K562 (cell line): ENCODE measurements at regions not wholly inside any gene's neighbourhood (a gene's known extent, or its start where the extent isn't known, plus 50 kb on each side); places are given as distances from the start of the nearest gene placed in this dataset.

Experiments used
- ATAC-seq: fragments of 200-7000 bp; cut with Tn5 transposase; 3 replicates; pipeline ENCODE4 v1.9.1; 2020; ENCODE audit warnings: moderate library complexity
- BruUV-seq: library from RNA; stranded (reverse); fragments of 400-500 nt; replicated peaks from 2 replicates; lab custom pipeline; 2021; lab: Mats Ljungman, UMichigan
- CTCF ChIA-PET: fragments of 300-600 bp; formaldehyde crosslinking; extraction: SDS; loops from one replicate; lab custom pipeline; 2021; ENCODE audit warnings: low intra/inter-chr PET ratio; lab: Yijun Ruan, JAX
- POLR2A ChIA-PET: fragments of 300-600, 350-650 bp; sonication (Branson Sonifier 250); formaldehyde crosslinking; extraction: SDS; loops from one replicate; lab custom pipeline; 2021; ENCODE audit warnings: antibody characterized with exemption, inconsistent platforms; lab: Yijun Ruan, JAX
- DNase-seq, 4 experiments: peaks; one replicate each; pipeline versions ENCODE4 v3.0.0 to v3.0.0-alpha.2; 2011 to 2018; ENCODE audit warnings: low spot score in 3 of 4, mixed read lengths in 3 of 4; ENCODE audit errors: extremely low read depth in 1 of 4
- FAIRE-seq: peaks from 2 replicates; lab custom pipeline; 2011; peaks lifted over from hg19 to GRCh38; lab: Jason Lieb, UNC
- H2AFZ ChIP-seq: 2 replicates; pipeline ENCODE4 v1.6.0; 2011; ENCODE audit warnings: low read depth, low read length, control low read depth, inconsistent platforms
- H3K27ac ChIP-seq: fragments of 200-600 bp; 3 replicates; pipeline ENCODE4 v1.8.0; 2011; ENCODE audit warnings: low read depth, mild to moderate bottlenecking, control low read depth, inconsistent platforms, low read length, moderate library complexity, mixed read lengths; ENCODE audit errors: extremely low read depth
- H3K27me3 ChIP-seq, 2 experiments: fragments of 300-600 bp in 1 of 2; 2 replicates in 1 of 2; 3 replicates in 1 of 2; pipeline versions ENCODE4 v1.6.0 to v1.8.0; 2011; ENCODE audit warnings: inconsistent platforms in 2 of 2, low read length in 2 of 2, mild to moderate bottlenecking in 1 of 2, mixed read lengths in 1 of 2, moderate library complexity in 1 of 2; ENCODE audit not compliant: control insufficient read depth in 2 of 2, insufficient read depth in 2 of 2
- H3K36me3 ChIP-seq: fragments of 300-600 bp; 3 replicates; pipeline ENCODE4 v1.8.0; 2011; ENCODE audit warnings: mild to moderate bottlenecking, low read length, inconsistent platforms; ENCODE audit not compliant: control insufficient read depth, insufficient read depth
- H3K4me1 ChIP-seq, 2 experiments: fragments of 200-600 bp in 1 of 2; replicated peaks in 1 of 2; 2 replicates in 1 of 2; 3 replicates in 1 of 2; pipeline versions ENCODE4 v1.5.1 to v1.8.0; 2011; ENCODE audit warnings: inconsistent platforms in 2 of 2, low read length in 2 of 2, mild to moderate bottlenecking in 1 of 2, mixed read lengths in 1 of 2, moderate library complexity in 1 of 2; ENCODE audit not compliant: control insufficient read depth in 2 of 2, insufficient read depth in 2 of 2
- H3K4me2 ChIP-seq: 2 replicates; pipeline ENCODE4 v1.6.1; 2011; ENCODE audit warnings: low read length, control low read depth, inconsistent platforms, mixed read lengths; ENCODE audit not compliant: insufficient read depth
- H3K4me3 ChIP-seq: fragments of 200-600 bp; sonication (generic), shearing (Covaris generic); 2 replicates; pipeline ENCODE4 v1.5.1; 2016; ENCODE audit warnings: control low read depth, inconsistent platforms
- H3K79me2 ChIP-seq: fragments of 200-600 bp; 3 replicates; pipeline ENCODE4 v1.8.0; 2011; ENCODE audit warnings: low read length, inconsistent platforms; ENCODE audit not compliant: control insufficient read depth, insufficient read depth
- H3K9ac ChIP-seq, 2 experiments: 2 replicates each; pipeline versions ENCODE4 v1.6.0 to v1.6.1; 2011; ENCODE audit warnings: low read depth in 2 of 2, low read length in 2 of 2, control low read depth in 1 of 2, inconsistent platforms in 1 of 2, mild to moderate bottlenecking in 1 of 2, mixed read lengths in 1 of 2; ENCODE audit not compliant: insufficient read depth in 1 of 2
- H3K9me1 ChIP-seq: one replicate; pipeline ENCODE4 v1.6.0; 2011; ENCODE audit warnings: inconsistent platforms, mild to moderate bottlenecking, low read length, moderate library complexity; ENCODE audit not compliant: control insufficient read depth, insufficient read depth
- H3K9me3 ChIP-seq: replicated peaks from 2 replicates; pipeline ENCODE4 v1.5.1; 2011; ENCODE audit warnings: low read depth, low read length, inconsistent platforms; ENCODE audit not compliant: control insufficient read depth, insufficient read depth
- H4K20me1 ChIP-seq: replicated peaks from 2 replicates; pipeline ENCODE4 v1.6.1; 2011; ENCODE audit warnings: low read length, inconsistent platforms, mixed read lengths; ENCODE audit not compliant: control insufficient read depth, insufficient read depth
- BHLHE40 ChIP-seq: IDR thresholded peaks from 2 replicates; pipeline ENCODE4 v1.6.1; 2011; ENCODE audit warnings: low read length, improper control_type of control experiment
- CREBBP ChIP-seq: IDR thresholded peaks from one replicate; pipeline ENCODE4 v1.6.1; 2012; ENCODE audit warnings: low read depth, mild to moderate bottlenecking, control low read depth, inconsistent platforms, low read length
- ELF2 ChIP-seq: fragments of 250-450 bp; sonication (Bioruptor Pico); IDR thresholded peaks from 2 replicates; pipeline ENCODE4 v1.5.0; 2021; ENCODE audit warnings: mild to moderate bottlenecking
- LEF1 ChIP-seq: fragments of 450-650 bp; IDR thresholded peaks from 2 replicates; pipeline ENCODE4 v1.6.1; 2016; ENCODE audit warnings: mild to moderate bottlenecking
- NCOA2 ChIP-seq, 2 experiments: fragments of 450-650 bp; IDR thresholded peaks; 2 replicates each; pipeline ENCODE4 v1.6.1; 2018; ENCODE audit warnings: mild to moderate bottlenecking in 2 of 2, moderate library complexity in 1 of 2; ENCODE audit not compliant: partially characterized antibody in 2 of 2
- PTTG1 ChIP-seq: fragments of 450-650 bp; IDR thresholded peaks from 2 replicates; pipeline ENCODE4 v1.6.1; 2016; ENCODE audit warnings: low read depth, mild to moderate bottlenecking, missing genetic modification characterization, missing compliant biosample characterization
- RFX1 ChIP-seq: fragments of 450-650 bp; IDR thresholded peaks from 2 replicates; pipeline ENCODE4 v1.6.1; 2016; ENCODE audit warnings: mild to moderate bottlenecking, moderate library complexity
- SETDB1 ChIP-seq: IDR thresholded peaks from one replicate; pipeline ENCODE4 v1.6.1; 2012; ENCODE audit warnings: low read length, control low read depth, inconsistent platforms
- SIRT6 ChIP-seq: IDR thresholded peaks from one replicate; pipeline ENCODE4 v1.6.1; 2012; ENCODE audit warnings: low read depth, mild to moderate bottlenecking, control low read depth, inconsistent platforms, low read length, moderate library complexity
- SMARCE1 ChIP-seq: fragments of 450-650 bp; IDR thresholded peaks from 2 replicates; pipeline ENCODE4 v1.7.1; 2016; ENCODE audit warnings: mild to moderate bottlenecking
- TBP ChIP-seq: optimal IDR thresholded peaks from 2 replicates; pipeline ENCODE3; 2011; ENCODE audit warnings: low read depth, low read length, improper control_type of control experiment
- TCFL5 ChIP-seq: fragments of 250-450 bp; sonication (Bioruptor Pico); conservative IDR thresholded peaks from 2 replicates; pipeline ENCODE4 v1.6.1; 2021; ENCODE audit warnings: mild to moderate bottlenecking, moderate library complexity, matching md5 sums
- WGBS: fragments of 100-300 bp; shearing (Covaris generic); methylation state at CpG from one replicate; pipeline ENCODE4 v1.1.6; 2016; ENCODE audit warnings: low coverage, mixed read lengths; ENCODE audit not compliant: insufficient coverage; ENCODE audit errors: missing lambda C conversion rate; 5-methylcytosine and 5-hydroxymethylcytosine counted together
- in situ Hi-C: fragments of 300-500 bp; cut with MboI; formaldehyde crosslinking; loops from 4 replicates; pipeline ENCODE4 v1.15.0; 2018; ENCODE audit warnings: inconsistent platforms, mixed read lengths
- intact Hi-C: fragments of 100-400 bp; cut with micrococcal nuclease; formaldehyde crosslinking; loops from 2 replicates; pipeline ENCODE4 v1.14.2; 2022
- TF ChIP-seq, protein P1 (sequence below): fragments of 450-650 bp; IDR thresholded peaks from 2 replicates; pipeline ENCODE4 v1.6.1; 2016; ENCODE audit warnings: low read depth
- TF ChIP-seq, protein P2 (sequence below): sonication (generic); formaldehyde crosslinking; IDR thresholded peaks from 2 replicates; pipeline ENCODE4 v1.8.1; 2023; ENCODE audit warnings: mild to moderate bottlenecking, missing genetic modification reagents

DNA sequence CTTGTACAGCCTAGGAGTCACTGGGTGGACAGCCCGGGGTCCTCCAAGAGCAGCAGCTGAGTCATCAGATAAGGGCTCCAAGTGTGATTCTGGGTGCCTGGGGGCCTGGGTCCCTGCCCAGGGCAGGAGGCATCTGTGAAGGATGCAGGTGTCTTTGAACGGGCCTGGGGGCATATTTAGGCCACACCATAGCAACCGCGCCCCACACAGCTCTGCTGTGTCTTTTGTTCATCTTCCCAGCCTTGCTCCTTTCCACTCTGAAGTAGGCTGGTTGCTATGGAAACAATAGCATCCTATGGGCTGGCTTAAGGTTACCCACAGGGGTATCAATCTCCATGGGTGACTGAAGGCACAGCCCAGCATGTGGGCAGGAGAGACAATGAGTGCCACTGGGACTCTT, 324.7 kb downstream of the TCERG1L start (continued):
- TF ChIP-seq RFX1 = peak; percentile 54

DNA sequence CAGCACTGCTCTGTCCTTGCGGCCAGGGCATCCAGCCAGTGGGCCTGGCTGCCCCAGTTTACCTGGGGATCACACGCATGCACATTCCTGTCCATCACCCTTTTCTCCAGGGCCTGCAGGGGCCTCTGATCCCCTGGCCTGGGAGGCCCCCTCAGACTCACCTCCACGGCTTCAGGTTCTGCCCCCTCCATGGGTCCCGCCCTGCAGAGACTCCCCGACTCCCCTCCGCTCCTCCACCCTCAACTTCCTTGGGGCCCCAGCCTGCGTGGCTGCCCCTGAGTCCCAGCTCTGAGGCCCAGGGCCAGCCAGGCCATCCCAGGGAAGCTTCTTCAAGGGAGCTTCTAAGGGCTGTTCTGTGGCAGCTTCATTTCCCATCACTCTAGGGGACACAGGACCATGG, 324.1 kb downstream of the TCERG1L start:
- 0% methylated on average over 2 of the region's 7 CpGs for WGBS
- BruUV-seq = no TSS peak

More for the DNA sequence above, 324.1 kb downstream of the TCERG1L start:
- Histone ChIP-seq H3K79me2 (no peaks in the 10 kb centered on the region), H3K27me3 (no peaks in the 10 kb centered on the region; a peak in 1 of 5 replicates), H3K9me1 (no peaks in the 10 kb centered on the region), H3K4me3 (no peak overlapping the region), H4K20me1 (no peaks in the 10 kb centered on the region), H3K27ac (no peak overlapping the region), H3K9me3 (no peaks in the 10 kb centered on the region), H3K9ac (no peak overlapping the region), H2AFZ (no peak overlapping the region), H3K4me2 (no peak overlapping the region), H3K4me1 (no peaks in the 10 kb centered on the region), H3K36me3 (no peaks in the 10 kb centered on the region)
- TF ChIP-seq TBP = no peak
- TF ChIP-seq SETDB1 = no peak
- TF ChIP-seq ELF2 (CRISPR knock-in tag) = no peak
- no peak for TF ChIP-seq CREBBP
- TF ChIP-seq SMARCE1 = no peak
- TF ChIP-seq TCFL5 (CRISPR knock-in tag) = no peak
- no peak for TF ChIP-seq BHLHE40
- TF ChIP-seq NCOA2 (IDR thresholded peaks at IDR 0.05; ENCODE audit: partially characterized antibody in 2 of 2) = no peak
- TF ChIP-seq SIRT6 = no peak
- TF ChIP-seq LEF1 = no peak
- TF ChIP-seq, protein P1, sequence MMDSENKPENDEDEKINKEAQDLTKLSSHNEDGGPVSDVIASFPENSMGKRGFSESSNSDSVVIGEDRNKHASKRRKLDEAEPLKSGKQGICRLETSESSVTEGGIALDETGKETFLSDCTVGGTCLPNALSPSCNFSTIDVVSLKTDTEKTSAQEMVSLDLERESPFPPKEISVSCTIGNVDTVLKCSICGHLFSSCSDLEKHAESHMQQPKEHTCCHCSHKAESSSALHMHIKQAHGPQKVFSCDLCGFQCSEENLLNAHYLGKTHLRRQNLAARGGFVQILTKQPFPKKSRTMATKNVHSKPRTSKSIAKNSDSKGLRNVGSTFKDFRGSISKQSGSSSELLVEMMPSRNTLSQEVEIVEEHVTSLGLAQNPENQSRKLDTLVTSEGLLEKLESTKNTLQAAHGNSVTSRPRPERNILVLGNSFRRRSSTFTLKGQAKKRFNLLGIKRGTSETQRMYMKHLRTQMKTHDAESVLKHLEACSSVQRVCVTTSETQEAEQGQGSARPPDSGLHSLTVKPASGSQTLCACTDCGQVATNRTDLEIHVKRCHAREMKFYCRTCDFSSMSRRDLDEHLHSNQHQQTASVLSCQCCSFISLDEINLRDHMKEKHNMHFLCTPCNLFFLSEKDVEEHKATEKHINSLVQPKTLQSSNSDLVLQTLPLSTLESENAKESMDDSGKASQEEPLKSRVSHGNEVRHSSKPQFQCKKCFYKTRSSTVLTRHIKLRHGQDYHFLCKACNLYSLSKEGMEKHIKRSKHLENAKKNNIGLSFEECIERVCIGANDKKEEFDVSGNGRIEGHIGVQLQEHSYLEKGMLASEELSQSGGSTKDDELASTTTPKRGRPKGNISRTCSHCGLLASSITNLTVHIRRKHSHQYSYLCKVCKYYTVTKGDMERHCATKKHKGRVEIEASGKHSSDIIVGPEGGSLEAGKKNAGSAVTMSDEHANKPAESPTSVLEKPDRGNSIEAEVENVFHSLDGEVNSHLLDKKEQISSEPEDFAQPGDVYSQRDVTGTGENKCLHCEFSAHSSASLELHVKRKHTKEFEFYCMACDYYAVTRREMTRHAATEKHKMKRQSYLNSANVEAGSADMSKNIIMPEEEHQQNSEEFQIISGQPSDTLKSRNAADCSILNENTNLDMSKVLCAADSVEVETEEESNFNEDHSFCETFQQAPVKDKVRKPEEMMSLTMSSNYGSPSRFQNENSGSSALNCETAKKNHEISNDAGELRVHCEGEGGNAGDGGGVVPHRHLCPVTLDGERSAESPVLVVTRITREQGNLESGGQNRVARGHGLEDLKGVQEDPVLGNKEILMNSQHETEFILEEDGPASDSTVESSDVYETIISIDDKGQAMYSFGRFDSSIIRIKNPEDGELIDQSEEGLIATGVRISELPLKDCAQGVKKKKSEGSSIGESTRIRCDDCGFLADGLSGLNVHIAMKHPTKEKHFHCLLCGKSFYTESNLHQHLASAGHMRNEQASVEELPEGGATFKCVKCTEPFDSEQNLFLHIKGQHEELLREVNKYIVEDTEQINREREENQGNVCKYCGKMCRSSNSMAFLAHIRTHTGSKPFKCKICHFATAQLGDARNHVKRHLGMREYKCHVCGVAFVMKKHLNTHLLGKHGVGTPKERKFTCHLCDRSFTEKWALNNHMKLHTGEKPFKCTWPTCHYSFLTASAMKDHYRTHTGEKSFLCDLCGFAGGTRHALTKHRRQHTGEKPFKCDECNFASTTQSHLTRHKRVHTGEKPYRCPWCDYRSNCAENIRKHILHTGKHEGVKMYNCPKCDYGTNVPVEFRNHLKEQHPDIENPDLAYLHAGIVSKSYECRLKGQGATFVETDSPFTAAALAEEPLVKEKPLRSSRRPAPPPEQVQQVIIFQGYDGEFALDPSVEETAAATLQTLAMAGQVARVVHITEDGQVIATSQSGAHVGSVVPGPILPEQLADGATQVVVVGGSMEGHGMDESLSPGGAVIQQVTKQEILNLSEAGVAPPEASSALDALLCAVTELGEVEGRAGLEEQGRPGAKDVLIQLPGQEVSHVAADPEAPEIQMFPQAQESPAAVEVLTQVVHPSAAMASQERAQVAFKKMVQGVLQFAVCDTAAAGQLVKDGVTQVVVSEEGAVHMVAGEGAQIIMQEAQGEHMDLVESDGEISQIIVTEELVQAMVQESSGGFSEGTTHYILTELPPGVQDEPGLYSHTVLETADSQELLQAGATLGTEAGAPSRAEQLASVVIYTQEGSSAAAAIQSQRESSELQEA = no peak
- TF ChIP-seq, protein P2, sequence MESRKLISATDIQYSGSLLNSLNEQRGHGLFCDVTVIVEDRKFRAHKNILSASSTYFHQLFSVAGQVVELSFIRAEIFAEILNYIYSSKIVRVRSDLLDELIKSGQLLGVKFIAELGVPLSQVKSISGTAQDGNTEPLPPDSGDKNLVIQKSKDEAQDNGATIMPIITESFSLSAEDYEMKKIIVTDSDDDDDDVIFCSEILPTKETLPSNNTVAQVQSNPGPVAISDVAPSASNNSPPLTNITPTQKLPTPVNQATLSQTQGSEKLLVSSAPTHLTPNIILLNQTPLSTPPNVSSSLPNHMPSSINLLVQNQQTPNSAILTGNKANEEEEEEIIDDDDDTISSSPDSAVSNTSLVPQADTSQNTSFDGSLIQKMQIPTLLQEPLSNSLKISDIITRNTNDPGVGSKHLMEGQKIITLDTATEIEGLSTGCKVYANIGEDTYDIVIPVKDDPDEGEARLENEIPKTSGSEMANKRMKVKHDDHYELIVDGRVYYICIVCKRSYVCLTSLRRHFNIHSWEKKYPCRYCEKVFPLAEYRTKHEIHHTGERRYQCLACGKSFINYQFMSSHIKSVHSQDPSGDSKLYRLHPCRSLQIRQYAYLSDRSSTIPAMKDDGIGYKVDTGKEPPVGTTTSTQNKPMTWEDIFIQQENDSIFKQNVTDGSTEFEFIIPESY (CRISPR knock-in tag) = no peak
- no peak for TF ChIP-seq PTTG1 (tag)
- in situ Hi-C loops (no loop called here), intact Hi-C loops (no loop called here)
- FAIRE-seq = no peak
- DNase-seq = no peak
- ChIA-PET POLR2A (no interaction called here), CTCF (no interaction called here)
- no peak for ATAC-seq
